ENCODE measurements at regions not wholly inside any gene's neighbourhood (a gene's known extent, or its start where the extent isn't known, plus 50 kb on each side); places are given as distances from the start of the nearest gene placed in this dataset.

- TF ChIP-seq CTCF (conservative IDR thresholded peaks at IDR 0.05; ENCODE audit: low read depth, low read length): no peak
- no peak for TF ChIP-seq EZH2 (IDR thresholded peaks at IDR 0.05; ENCODE audit: low read length, unreplicated experiment)
Measured at GRCh38 chr1:218796773-218797172, 376.9 kb upstream of the LYPLAL1 start.
